H1 (cell line): ENCODE measurements at regions not wholly inside any gene's neighbourhood (a gene's known extent, or its start where the extent isn't known, plus 50 kb on each side); places are given as distances from the start of the nearest gene placed in this dataset.

Experiments
- CHD1 ChIP-seq: IDR thresholded peaks from 2 replicates; pipeline ENCODE4 v1.6.1; 2012; ENCODE audit warnings: low read depth, low read length, improper control_type of control experiment
- EZH2 ChIP-seq: fragments of 200-600 bp; sonication (generic); IDR thresholded peaks from 2 replicates; pipeline ENCODE4 v1.7.1; 2012; ENCODE audit warnings: low read depth, mild to moderate bottlenecking, moderate library complexity, low read length, inconsistent platforms; ENCODE audit not compliant: severe bottlenecking
- GTF2F1 ChIP-seq: IDR thresholded peaks from 2 replicates; pipeline ENCODE4 v1.6.1; 2012; ENCODE audit warnings: low read depth, low read length, improper control_type of control experiment, borderline replicate concordance
- POLR2A ChIP-seq, 2 experiments: IDR thresholded peaks; 1 replicate in 1 of 2; 2 replicates in 1 of 2; pipeline ENCODE4 v1.6.1; 2011; ENCODE audit warnings: low read depth in 2 of 2, low read length in 2 of 2, mild to moderate bottlenecking in 2 of 2; ENCODE audit errors: control extremely low read depth in 1 of 2
- RBBP5 ChIP-seq: IDR thresholded peaks from 2 replicates; pipeline ENCODE4 v1.7.1; 2012; ENCODE audit warnings: low read depth, mild to moderate bottlenecking, inconsistent platforms, low read length, moderate library complexity, borderline replicate concordance
- RFX5 ChIP-seq: IDR thresholded peaks from 2 replicates; pipeline ENCODE4 v1.6.1; 2011; ENCODE audit warnings: low read depth, low read length, improper control_type of control experiment, borderline replicate concordance
- RXRA ChIP-seq: IDR thresholded peaks from 2 replicates; pipeline ENCODE4 v1.6.1; 2011; ENCODE audit warnings: low read depth, mild to moderate bottlenecking, low read length, moderate library complexity; ENCODE audit not compliant: insufficient read depth
- TF ChIP-seq, protein P1 (sequence below), 3 experiments: IDR thresholded peaks; 1 replicate in 2 of 3; 2 replicates in 1 of 3; pipeline versions ENCODE4 v1.5.1 to v1.6.1; 2011; ENCODE audit warnings: low read length in 3 of 3, mild to moderate bottlenecking in 3 of 3, inconsistent platforms in 2 of 3, low read depth in 1 of 3, moderate library complexity in 1 of 3; ENCODE audit not compliant: insufficient read depth in 1 of 3; ENCODE audit errors: control extremely low read depth in 1 of 3

DNA sequence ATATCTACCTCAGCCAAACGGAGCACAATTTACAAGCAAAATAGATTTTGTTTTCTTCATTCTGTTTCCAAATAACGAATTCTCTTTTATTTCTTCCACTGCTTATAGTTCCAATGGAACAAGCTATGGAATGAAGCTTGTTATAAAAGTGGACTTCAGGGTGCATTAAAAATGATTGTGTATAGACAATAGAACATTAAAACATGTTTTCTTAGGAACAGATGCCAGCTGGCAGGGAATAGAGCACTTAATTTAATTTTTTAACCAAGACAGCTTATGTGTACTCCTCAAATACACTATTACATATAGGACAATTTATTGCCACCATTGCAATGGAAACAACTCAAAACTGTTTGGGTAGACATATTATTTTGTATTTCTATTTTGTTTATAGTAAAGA lies 860.1 kb upstream of the TYRP1 start:
- TF ChIP-seq RXRA (no peak), POLR2A (IDR thresholded peaks at IDR 0.05; ENCODE audit: control extremely low read depth in 1 of 2, low read depth in 2 of 2, low read length in 2 of 2) (no peak), EZH2 (no peak), CHD1 (no peak), RBBP5 (no peak), GTF2F1 (no peak), RFX5 (no peak)
- TF ChIP-seq, protein P1, sequence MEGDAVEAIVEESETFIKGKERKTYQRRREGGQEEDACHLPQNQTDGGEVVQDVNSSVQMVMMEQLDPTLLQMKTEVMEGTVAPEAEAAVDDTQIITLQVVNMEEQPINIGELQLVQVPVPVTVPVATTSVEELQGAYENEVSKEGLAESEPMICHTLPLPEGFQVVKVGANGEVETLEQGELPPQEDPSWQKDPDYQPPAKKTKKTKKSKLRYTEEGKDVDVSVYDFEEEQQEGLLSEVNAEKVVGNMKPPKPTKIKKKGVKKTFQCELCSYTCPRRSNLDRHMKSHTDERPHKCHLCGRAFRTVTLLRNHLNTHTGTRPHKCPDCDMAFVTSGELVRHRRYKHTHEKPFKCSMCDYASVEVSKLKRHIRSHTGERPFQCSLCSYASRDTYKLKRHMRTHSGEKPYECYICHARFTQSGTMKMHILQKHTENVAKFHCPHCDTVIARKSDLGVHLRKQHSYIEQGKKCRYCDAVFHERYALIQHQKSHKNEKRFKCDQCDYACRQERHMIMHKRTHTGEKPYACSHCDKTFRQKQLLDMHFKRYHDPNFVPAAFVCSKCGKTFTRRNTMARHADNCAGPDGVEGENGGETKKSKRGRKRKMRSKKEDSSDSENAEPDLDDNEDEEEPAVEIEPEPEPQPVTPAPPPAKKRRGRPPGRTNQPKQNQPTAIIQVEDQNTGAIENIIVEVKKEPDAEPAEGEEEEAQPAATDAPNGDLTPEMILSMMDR (IDR thresholded peaks at IDR 0.05; ENCODE audit: control extremely low read depth in 1 of 3, insufficient read depth in 1 of 3, low read depth in 1 of 3, low read length in 3 of 3) = no peak
